ENCODE measurements at regions not wholly inside any gene's neighbourhood (a gene's known extent, or its start where the extent isn't known, plus 50 kb on each side); places are given as distances from the start of the nearest gene placed in this dataset.

DNA sequence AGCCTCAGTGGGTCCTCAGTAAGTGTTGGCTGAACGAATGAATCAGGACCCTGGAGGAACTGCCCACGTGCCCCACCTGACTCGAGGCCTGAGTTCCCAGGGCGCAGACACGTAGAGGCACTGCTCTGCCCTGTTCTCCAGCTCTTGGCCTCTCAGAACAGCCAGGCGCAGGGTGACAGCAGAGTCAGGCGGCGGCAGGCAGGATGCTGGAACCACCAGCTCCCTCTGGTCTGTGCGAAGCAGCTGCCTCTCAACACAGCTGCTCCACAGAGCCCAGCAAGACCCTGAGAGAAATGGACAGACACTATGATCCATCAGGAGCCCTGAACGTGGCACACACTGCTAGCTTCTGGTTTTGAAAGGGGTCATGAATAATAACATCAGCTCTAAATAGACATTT is 53.1 kb upstream of the BCO1 start:
- no peak for DNase-seq

DNA sequence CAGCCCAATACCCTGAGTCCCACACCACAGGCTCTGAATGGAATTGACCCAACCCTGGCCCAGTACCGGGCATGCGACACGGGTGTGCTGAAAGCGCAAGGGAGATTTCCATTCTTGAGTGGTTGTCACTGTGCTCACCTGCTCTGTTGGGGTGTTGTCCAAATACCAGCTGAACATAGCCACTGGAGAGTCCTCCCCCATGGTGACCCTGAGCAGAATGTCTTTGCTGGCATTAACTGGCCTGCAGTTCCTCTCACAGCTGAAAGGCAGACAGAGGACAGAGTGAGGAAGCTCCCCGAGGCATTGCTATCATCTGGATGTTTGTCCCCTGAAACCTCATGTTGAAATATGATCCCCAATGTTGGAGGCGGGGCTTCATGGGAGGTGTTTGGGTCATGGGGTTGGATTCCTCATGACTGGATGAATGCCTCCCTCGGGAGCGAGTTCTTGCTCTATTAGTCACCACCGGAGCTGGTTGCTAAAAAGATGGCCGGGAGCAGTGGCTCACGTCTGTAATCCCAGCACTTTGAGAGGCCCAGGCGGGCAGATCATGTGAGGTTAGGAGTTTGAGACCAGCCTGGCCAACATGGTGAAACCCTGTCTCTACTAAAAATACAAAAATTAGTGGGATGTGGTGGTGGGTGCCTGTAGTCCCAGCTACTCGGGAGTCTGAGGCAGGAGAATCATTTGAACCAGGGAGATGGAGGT is 57.3 kb upstream of the BCO1 start:
- DNase-seq: peak; percentile 52

- no peak for DNase-seq
These were observed 57.9 kb upstream of the BCO1 start for GRCh38 chr16:81180578-81180977.

GRCh38 chr16:81179219-81179618 is 59.3 kb upstream of the BCO1 start:
- DNase-seq: no peak

- DNase-seq: no peak
These were observed 63.1 kb upstream of the BCO1 start for GRCh38 chr16:81175325-81175891.

DNA sequence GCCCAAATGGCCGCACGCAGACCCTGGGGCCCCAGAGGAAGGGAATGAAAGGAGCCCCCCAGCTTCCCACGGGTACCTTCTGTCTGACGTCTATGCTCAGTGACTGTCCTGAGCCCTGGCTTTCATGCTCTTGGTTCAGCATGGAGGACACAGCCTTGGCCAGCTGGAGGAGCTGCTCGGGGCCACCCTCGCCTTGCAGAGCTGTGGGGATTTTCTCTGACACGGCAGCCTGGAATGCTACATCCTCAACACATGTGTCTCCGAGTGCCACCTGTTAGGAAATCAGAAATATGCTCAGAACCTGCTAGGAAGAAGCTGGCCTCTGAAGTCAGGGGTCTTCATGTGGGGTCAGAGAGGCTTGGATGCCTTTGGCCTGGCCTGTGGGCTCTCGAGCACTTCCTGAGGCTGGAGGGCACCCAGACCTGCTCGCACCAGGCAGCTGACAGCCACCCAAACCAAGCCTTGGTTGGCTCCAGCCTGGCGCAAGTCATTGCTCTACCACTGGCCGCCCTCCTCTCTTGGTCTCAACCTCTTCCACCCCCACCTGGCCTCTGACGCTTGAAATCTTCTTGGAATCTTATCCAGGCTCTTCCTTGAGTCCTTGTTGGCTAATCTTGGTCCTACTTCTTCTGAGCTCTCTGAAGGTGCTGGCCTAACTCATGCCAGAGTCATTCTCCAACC is 63.7 kb upstream of the BCO1 start:
- no peak for DNase-seq

DNA sequence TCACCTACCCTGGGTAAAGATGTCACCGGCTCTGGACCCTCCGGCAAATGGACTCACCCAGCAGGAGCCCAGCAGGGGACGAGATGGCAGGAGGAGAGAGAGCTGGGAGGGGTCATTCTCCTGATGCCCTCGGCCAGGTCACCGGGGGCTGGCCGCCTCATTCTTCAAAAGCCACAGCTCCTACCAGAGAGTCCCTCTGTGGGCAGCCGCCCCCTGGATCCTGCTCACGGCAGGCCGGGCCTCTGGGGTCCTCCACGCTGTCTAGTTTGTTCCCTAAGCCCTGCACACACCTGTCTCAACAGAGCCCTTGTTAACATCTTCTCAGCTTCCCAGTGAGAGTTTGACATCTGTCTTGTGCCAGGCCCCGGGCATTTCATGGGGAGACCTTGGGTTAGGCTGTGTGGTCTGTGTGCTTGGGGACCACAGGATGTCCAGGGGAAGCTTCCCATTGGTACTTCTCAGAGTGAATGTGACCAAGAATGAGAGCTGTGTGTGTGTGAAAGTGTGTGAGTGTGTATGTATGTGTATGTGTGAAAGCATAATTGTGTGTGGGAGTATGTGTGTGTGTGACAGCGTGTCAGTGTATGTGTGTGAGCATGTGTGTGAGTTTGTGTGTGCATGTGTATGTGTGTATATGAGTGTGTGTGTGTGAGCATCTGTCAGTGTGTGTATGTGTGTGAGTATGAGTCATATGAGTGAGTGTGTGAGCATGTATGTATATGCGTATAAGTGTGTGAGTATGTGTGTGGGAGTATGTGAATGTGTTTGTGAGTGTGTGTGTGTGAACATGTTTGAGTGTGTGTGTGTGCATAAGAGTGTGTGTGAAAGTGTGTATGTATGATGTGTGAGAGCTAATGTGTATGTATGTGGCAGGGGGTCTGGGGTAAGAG is 65.5 kb upstream of the BCO1 start:
- no peak for DNase-seq

- no peak for DNase-seq
These were observed 67.7 kb upstream of the BCO1 start for GRCh38 chr16:81170824-81171223.

GRCh38 chr16:81168406-81168805 is 70.1 kb upstream of the BCO1 start:
- DNase-seq: no peak

- no peak for DNase-seq
These were observed 70.6 kb upstream of the BCO1 start for GRCh38 chr16:81167851-81168250.

- no peak for DNase-seq
These were observed 70.5 kb upstream of the GCSH start for GRCh38 chr16:81166417-81167300.

DNA sequence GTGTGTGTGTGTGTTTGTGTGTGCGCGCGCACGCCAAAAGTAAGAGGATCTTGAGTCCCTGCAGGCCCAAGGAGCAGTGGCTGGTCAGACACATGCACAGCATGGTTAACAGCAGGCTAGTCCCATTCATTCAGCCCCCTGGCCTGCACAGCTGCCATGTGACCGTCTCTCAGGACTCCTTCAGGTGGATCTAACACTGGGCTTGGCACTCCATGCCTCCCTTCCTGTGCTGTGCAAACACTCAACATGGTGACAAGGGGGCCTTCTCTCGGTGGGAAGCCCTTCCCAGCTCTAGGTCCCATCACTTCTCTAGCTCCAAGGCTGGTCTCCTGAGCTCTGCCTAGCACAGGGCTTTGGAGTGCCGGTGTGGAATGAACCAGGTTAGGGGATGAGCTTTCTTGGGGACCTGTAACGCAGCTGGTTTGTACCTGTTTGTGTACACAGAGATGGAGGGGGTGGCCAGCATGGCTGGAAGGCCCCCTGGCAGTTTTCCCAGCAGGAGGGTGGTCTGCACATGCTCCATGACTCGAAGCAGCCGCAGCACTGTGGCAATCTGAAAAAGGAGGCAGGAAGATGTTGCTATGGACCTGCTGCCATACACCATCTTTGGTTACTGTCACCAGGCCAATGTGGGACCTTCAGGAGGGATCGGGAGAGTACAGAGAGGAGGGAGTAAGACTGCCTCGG is 69.4 kb upstream of the GCSH start:
- DNase-seq: no peak

GRCh38 chr16:81164958-81165357 is 68.8 kb upstream of the GCSH start:
- no peak for DNase-seq

- no peak for DNase-seq
These were observed 68.3 kb upstream of the GCSH start for GRCh38 chr16:81164481-81164880.

GRCh38 chr16:81163671-81164070 is 67.5 kb upstream of the GCSH start:
- no peak for DNase-seq

DNA sequence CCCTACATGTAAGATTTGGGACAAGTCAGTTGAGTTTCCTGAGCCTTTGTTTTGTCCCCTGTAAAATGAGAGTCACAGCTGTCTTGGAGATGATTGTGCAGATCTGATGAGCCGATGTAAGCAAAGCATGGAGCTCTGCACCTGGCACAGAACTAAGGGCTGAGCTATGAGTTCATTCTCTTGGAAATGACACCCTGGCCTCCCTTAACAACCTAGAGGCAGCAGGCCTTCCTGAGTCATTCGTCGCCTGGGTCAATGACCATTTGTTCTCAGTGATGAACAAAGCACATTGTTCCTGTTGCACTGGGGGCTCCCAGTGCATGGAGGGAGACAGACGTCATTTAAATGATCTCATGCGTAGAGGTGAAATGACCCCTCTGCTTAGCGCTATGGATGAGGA is 62.8 kb upstream of the GCSH start:
- DNase-seq: no peak

- no peak for DNase-seq
These were observed 59.6 kb upstream of the GCSH start for GRCh38 chr16:81155769-81156168.

GRCh38 chr16:81151648-81152310 is 55.6 kb upstream of the GCSH start:
- no peak for DNase-seq

- DNase-seq: no peak
These were observed 53.4 kb upstream of the GCSH start for GRCh38 chr16:81149614-81150013.

- no peak for DNase-seq
These were observed 52.1 kb upstream of the GCSH start for GRCh38 chr16:81148277-81148676.
